ENCODE measurements at regions not wholly inside any gene's neighbourhood (a gene's known extent, or its start where the extent isn't known, plus 50 kb on each side); places are given as distances from the start of the nearest gene placed in this dataset.

DNA sequence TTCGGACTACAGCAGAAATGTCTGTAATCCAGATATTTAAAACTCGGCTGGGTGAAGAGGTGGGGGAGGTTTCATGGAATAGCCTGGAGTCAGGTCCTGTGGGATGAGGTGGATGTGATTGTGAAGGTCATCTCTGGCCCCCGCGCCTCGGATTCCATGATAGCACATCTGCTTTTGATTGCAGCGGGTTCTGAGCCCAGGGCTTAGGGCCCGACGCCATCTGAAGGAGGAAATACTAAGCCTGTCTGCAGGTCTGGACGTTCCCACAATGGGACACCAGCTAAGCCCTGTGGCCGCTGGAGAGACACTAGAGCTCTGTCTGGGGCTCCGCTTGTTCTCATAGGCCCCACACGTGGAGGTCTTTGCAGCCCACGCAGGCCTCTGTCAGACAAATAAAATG lies 328.7 kb downstream of the CXCL12 start:
- no peak for TF ChIP-seq TCF7L2 (IDR thresholded peaks at IDR 0.05; ENCODE audit: low read depth, low read length)
- TF ChIP-seq, protein P1, sequence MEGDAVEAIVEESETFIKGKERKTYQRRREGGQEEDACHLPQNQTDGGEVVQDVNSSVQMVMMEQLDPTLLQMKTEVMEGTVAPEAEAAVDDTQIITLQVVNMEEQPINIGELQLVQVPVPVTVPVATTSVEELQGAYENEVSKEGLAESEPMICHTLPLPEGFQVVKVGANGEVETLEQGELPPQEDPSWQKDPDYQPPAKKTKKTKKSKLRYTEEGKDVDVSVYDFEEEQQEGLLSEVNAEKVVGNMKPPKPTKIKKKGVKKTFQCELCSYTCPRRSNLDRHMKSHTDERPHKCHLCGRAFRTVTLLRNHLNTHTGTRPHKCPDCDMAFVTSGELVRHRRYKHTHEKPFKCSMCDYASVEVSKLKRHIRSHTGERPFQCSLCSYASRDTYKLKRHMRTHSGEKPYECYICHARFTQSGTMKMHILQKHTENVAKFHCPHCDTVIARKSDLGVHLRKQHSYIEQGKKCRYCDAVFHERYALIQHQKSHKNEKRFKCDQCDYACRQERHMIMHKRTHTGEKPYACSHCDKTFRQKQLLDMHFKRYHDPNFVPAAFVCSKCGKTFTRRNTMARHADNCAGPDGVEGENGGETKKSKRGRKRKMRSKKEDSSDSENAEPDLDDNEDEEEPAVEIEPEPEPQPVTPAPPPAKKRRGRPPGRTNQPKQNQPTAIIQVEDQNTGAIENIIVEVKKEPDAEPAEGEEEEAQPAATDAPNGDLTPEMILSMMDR (IDR thresholded peaks at IDR 0.05) = no peak
